Right lobe of liver (tissue), 6 donors: ENCODE measurements at regions not wholly inside any gene's neighbourhood (a gene's known extent, or its start where the extent isn't known, plus 50 kb on each side); places are given as distances from the start of the nearest gene placed in this dataset.

ENCODE experiments used
- ATAC-seq, 4 donors: fragments of 200-7000 bp; cut with Tn5 transposase; one replicate each; pipeline ENCODE4 v1.9.1; 2020; ENCODE audit warnings: mild to moderate bottlenecking in 4 of 4, moderate library complexity in 4 of 4
- DNase-seq, 3 donors: peaks; one replicate each; pipeline ENCODE4 v3.0.0-alpha.2; 2020
- H3K27ac ChIP-seq, 3 donors: fragments of 200-600 bp; one replicate each; pipeline ENCODE4 v1.8.0; 2022
- H3K27me3 ChIP-seq, 2 donors: fragments of 200-600 bp; one replicate each; pipeline ENCODE4 v1.8.0; 2022
- H3K36me3 ChIP-seq, 4 donors: fragments of 200-600 bp; sonication (generic) in 1 of 4; one replicate each; pipeline versions ENCODE4 v1.5.1 to v1.8.0; 2017 to 2022; ENCODE audit warnings: control low read depth in 1 of 4
- H3K4me1 ChIP-seq, 4 donors: fragments of 200-600 bp; sonication (generic) in 1 of 4; one replicate each; pipeline versions ENCODE4 v1.5.1 to v1.8.0; 2017 to 2022; ENCODE audit warnings: control low read depth in 1 of 4
- H3K4me3 ChIP-seq, 3 donors: fragments of 200-600 bp; one replicate each; pipeline ENCODE4 v1.8.0; 2022
- H3K9me3 ChIP-seq, 4 donors: fragments of 200-600 bp; sonication (generic) in 1 of 4; one replicate each; pipeline versions ENCODE4 v1.5.1 to v1.8.0; 2017 to 2022; ENCODE audit warnings: control low read depth in 1 of 4
- POLR2A ChIP-seq: fragments of 450-650 bp; IDR thresholded peaks from one replicate; pipeline ENCODE4 v1.6.1; 2017; ENCODE audit warnings: antibody characterized with exemption, mild to moderate bottlenecking
- WGBS: methylation state at CpG from one replicate; pipeline ENCODE4 v1.1.6; 2018; ENCODE audit warnings: low coverage, low lambda C conversion rate; ENCODE audit not compliant: insufficient coverage; ENCODE audit errors: missing lambda C conversion rate; 5-methylcytosine and 5-hydroxymethylcytosine counted together
- intact Hi-C, 2 donors: fragments of 100-400 bp; cut with DNase I; formaldehyde crosslinking; loops; one replicate each; pipeline versions ENCODE4 v1.11.2 to v1.14.1; 2022
- TF ChIP-seq, protein P1 (sequence below), 4 donors: fragments of 200-600 bp in 3 of 4; fragments of 450-650 bp in 1 of 4; IDR thresholded peaks; one replicate each; pipeline versions ENCODE4 v1.5.1 to v1.8.0; 2016 to 2022; ENCODE audit warnings: antibody characterized with exemption in 4 of 4, mild to moderate bottlenecking in 2 of 4
- donor health status: DM: no; HTN: yes; CAD: no.
- donor health status: DM: no; HTN: no; CAD: no.
- donor health status: DM: no; HTN: no; CAD: no.
- donor health status: DM: no; HTN: yes; CAD: no.
- donor health status: DM: no; HTN: yes; CAD: no.

GRCh38 chr13:109565877-109566276 is 220.5 kb downstream of the IRS2 start:
- intact Hi-C loops, result no loop called here
- Histone ChIP-seq H3K9me3 (no peaks in the 10 kb centered on the region), H3K4me1 (peaks cover 0 to 25% (median 3%) of the 10 kb centered on the region in 4 donors), H3K27me3 (no peaks in the 10 kb centered on the region), H3K27ac (no peak overlapping the region), H3K36me3 (no peaks in the 10 kb centered on the region), H3K4me3 (no peak overlapping the region)
- TF ChIP-seq, protein P1, sequence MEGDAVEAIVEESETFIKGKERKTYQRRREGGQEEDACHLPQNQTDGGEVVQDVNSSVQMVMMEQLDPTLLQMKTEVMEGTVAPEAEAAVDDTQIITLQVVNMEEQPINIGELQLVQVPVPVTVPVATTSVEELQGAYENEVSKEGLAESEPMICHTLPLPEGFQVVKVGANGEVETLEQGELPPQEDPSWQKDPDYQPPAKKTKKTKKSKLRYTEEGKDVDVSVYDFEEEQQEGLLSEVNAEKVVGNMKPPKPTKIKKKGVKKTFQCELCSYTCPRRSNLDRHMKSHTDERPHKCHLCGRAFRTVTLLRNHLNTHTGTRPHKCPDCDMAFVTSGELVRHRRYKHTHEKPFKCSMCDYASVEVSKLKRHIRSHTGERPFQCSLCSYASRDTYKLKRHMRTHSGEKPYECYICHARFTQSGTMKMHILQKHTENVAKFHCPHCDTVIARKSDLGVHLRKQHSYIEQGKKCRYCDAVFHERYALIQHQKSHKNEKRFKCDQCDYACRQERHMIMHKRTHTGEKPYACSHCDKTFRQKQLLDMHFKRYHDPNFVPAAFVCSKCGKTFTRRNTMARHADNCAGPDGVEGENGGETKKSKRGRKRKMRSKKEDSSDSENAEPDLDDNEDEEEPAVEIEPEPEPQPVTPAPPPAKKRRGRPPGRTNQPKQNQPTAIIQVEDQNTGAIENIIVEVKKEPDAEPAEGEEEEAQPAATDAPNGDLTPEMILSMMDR (IDR thresholded peaks at IDR 0.05), result no peak
- TF ChIP-seq POLR2A, result no peak
- ATAC-seq, result no peak
- no peak for DNase-seq
- 83% methylated on average over 7 of the region's 7 CpGs for WGBS

DNA sequence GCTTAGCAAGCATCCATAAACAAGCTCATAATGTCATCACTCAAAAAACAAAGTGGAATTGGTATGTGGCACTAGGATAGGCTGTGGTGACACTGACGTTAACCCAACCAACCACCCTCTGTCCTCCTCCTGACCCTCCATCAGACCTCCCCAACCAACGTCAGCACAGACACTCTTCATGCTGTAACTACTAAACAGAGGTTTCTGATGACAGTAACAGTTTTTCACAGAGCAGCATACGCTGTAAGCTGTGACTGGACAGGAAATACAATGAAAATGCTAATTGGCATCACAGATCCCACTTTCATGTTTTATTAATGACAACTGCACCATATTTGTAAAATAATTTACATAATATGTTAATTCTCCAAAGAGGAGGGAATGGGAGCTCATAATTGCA is 238.0 kb downstream of the IRS2 start:
- no peaks in the 10 kb centered on the region for H3K36me3 ChIP-seq
- WGBS, result 45% methylated on average over 3 of the region's 3 CpGs
- no peaks in the 10 kb centered on the region for H3K9me3 ChIP-seq
- no peaks in the 10 kb centered on the region for H3K4me1 ChIP-seq
- no peak for ATAC-seq
- TF ChIP-seq POLR2A, result no peak
- TF ChIP-seq, protein P1 (IDR thresholded peaks at IDR 0.05), result no peak
- no peak overlapping the region for H3K4me3 ChIP-seq
- no peak for DNase-seq
- intact Hi-C loops, result no loop called here
- H3K27ac ChIP-seq, result no peak overlapping the region
- H3K27me3 ChIP-seq, result no peaks in the 10 kb centered on the region

DNA sequence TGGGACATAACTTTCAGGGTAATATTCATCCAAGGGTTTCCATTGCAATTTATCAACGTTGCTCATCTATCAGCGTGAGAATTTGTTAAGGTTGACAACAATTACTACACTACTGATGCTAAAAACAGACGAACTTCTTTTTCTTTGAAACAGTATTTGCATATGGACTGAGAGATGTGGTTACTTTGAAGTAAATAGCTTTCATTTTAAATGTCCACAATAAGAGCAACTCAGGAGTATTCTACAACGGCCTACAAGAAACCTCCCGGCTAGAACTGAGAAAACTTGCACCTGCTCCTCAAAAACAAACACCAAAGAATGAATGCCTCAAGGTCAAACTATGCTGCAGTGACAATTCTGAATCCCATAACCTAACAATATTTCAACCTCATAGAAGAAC is 238.4 kb downstream of the IRS2 start:
- TF ChIP-seq, protein P1 (IDR thresholded peaks at IDR 0.05), result no peak
- no peak for TF ChIP-seq POLR2A
- DNase-seq (no peak), ATAC-seq (no peak)
- no peaks in the 10 kb centered on the region for H3K36me3 ChIP-seq
- no peaks in the 10 kb centered on the region for H3K9me3 ChIP-seq
- 90% methylated on average over 5 of the region's 5 CpGs for WGBS
- intact Hi-C loops, result no loop called here
- no peak overlapping the region for H3K27ac ChIP-seq
- H3K27me3 ChIP-seq, result no peaks in the 10 kb centered on the region
- H3K4me3 ChIP-seq, result no peak overlapping the region
- no peaks in the 10 kb centered on the region for H3K4me1 ChIP-seq

GRCh38 chr13:109545931-109546330 is 240.5 kb downstream of the IRS2 start:
- no peak for ATAC-seq
- Histone ChIP-seq H3K4me1 (no peaks in the 10 kb centered on the region), H3K27me3 (no peaks in the 10 kb centered on the region), H3K4me3 (no peak overlapping the region), H3K27ac (no peak overlapping the region), H3K9me3 (no peaks in the 10 kb centered on the region), H3K36me3 (no peaks in the 10 kb centered on the region)
- intact Hi-C loops, result no loop called here
- 65% methylated on average over 6 of the region's 6 CpGs for WGBS
- TF ChIP-seq, protein P1 (IDR thresholded peaks at IDR 0.05), result no peak
- no peak for TF ChIP-seq POLR2A
- no peak for DNase-seq

GRCh38 chr13:109541081-109541480 is 245.3 kb downstream of the IRS2 start:
- intact Hi-C loops, result no loop called here
- no peak for DNase-seq
- ATAC-seq, result no peak
- WGBS, result 85% methylated on average over 3 of the region's 3 CpGs
- no peaks in the 10 kb centered on the region for H3K4me1 ChIP-seq
- H3K27ac ChIP-seq, result no peak overlapping the region
- no peak overlapping the region for H3K4me3 ChIP-seq
- no peaks in the 10 kb centered on the region for H3K27me3 ChIP-seq
- no peaks in the 10 kb centered on the region for H3K9me3 ChIP-seq
- no peaks in the 10 kb centered on the region for H3K36me3 ChIP-seq
- no peak for TF ChIP-seq POLR2A
- TF ChIP-seq, protein P1 (IDR thresholded peaks at IDR 0.05), result no peak
